ENCODE measurements at regions not wholly inside any gene's neighbourhood (a gene's known extent, or its start where the extent isn't known, plus 50 kb on each side); places are given as distances from the start of the nearest gene placed in this dataset.

DNA sequence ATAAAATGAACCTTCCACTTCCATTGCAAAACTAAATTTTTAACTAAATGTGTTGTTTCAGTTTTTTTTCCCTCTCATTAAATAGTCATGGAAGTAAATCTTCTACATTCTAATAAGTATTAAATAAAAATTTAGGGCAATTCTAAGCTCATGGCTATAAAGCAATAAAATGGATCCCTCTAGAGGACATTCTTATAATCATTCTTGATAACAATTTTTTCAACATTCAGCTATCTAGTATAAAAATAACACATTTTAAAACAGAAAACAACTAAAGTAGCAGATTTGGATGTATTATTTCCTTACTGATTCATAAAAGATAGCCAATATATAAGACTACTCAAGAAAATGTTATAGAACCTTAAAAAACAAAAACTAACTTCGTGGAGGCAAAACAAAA is 393.1 kb downstream of the PLOD2 start:
- DNase-seq, result no peak

DNA sequence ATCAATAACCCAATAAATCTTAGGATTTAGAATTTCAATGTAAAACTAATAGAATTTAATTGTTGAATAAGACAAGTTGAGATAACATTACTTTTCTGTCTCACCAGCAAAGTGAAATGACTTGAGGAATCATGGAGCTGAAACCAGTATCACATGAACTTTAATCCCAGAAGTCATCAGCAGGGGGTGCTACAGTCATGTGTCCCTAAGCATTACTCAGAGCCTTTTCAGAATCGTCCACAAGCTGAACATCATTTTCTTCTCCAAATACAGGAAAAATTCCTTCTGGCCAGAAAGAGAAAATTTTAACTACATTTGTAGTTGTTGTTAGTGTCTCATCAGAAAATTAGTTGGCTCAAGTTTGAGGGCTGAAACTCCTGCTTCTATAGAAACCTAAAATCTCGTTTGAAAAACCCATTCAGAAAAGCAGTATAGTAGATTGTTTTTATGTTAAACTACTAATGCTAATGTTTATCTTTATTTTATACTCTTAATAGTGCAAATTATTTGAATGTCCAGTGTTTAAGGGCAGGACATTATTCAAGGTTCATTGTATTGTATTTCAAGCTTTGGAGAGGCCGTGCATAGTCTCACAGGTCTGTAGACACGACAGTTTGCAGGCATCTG is 384.1 kb downstream of the PLOD2 start:
- peak; percentile 48 for DNase-seq

GRCh38 chr3:145780301-145780700 is 380.7 kb downstream of the PLOD2 start:
- DNase-seq, result no peak

DNA sequence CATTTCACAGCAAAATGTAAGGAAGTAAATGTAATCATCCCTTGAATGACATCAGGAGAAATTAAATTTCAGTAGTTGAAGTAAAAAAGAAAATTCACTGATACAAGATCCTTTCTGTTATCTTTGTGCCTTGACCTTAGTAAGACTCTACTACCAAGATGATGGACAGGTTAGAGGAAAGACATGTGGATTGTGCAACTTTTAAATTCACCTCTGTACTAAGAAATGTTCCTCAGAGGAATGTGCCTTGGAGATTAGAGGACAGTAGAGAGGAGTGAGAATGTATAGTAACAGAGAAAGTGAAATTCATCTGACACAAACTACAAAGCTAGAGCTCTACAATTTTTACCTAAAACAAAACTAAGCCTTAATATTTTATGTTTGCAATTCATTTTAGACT is 375.3 kb downstream of the PLOD2 start:
- no peak for DNase-seq

GRCh38 chr3:145798007-145798406 is 363.0 kb downstream of the PLOD2 start:
- no peak for DNase-seq

GRCh38 chr3:145798696-145799537 is 362.1 kb downstream of the PLOD2 start:
- DNase-seq, result no peak

DNA sequence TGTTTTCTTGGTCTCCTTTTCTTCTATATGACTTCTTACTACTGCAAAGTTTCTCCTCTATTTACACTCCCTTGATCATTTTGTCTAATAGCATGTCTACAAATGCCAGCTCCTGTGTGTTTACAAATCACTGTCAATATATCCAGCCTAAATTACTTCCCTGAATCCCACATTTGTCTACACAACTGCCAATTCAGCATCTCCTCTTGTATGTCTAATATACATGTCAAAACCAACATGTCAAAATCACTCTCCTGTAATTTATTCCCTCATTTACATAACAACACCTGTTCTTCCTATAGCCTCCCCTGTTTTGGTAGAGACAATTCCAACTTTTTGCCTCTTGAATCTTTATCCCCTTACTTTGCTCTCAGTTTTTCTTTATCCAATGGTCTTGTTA is 359.3 kb downstream of the PLOD2 start:
- DNase-seq, result no peak

DNA sequence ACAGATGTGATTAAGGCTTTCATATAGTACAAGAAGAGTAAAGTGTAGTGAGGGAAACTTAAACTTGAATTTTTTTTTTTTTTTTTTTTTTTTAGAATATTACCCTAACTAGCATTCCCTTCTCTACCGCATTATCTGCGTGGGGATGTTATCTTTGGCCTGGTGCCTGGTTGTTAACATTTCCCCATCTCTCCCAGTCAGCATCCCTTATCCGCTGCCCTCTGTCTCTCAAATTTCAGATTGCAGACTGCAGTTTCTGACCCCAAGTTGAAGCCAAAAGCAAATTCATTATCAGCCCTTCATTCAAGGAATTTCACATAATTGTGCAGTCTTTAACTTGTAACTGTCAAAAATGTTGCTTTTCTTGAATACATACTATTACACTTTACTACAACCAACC is 353.0 kb downstream of the PLOD2 start:
- no peak for DNase-seq

- no peak for DNase-seq
These were observed 348.6 kb downstream of the PLOD2 start for GRCh38 chr3:145812391-145812790.

DNA sequence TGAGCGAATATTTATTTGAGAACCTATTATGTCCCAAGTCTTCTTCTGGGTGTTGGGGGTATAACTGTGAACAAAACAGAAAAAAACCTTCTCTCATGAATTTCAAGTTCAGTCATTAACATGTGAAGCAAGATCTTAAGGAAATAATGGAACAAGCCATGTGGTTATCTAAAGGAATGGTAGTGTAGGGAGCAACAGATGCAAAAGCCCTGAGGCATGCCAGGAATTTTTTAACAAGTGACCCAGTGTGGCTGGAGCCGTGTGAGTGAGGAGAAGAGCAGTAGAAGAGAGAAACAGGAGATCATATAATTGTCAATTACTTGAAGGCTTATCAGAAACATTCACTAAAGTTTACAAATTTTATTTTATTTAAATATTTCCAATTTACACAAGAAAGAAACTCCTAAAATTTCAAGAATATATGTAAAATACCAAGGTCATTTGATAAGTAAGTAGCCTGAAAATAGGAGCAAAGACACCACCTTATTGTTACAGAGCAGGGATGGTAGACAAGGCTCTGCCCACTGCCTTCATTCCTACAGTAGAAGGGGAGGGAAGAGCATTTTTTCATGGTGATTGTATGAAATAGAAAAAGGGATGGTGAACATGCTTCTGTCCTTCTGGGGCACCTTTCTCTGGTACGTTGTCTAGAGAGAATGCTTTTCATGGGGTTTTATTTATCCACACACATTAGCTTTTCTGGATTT is 345.1 kb downstream of the PLOD2 start:
- DNase-seq, result no peak

GRCh38 chr3:145817870-145818483 is 343.0 kb downstream of the PLOD2 start:
- peak; percentile 1 for DNase-seq

GRCh38 chr3:145820170-145820569 is 340.8 kb downstream of the PLOD2 start:
- no peak for DNase-seq

- DNase-seq, result no peak
These were observed 318.6 kb downstream of the PLOD2 start for GRCh38 chr3:145842294-145842902.

GRCh38 chr3:145843561-145843960 is 317.4 kb downstream of the PLOD2 start:
- no peak for DNase-seq

DNA sequence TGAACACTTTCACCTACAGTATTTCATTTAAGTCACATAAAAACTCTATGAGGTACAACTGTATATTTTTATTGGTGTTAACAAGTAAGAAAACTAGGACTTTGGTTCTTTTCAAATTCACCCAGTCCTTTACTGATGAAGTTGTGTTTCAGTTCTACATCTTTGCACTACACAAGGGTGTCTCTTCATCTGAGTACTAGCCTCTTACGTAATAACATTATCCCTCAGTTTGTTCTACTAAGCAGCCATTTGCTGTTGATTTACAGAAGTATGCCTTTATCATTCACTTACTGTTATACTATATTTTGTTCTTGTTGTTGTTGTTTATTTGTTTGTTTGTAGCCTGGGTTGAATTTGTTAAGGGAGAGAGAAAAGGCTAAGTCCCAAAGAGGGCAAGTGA is 311.9 kb downstream of the PLOD2 start:
- DNase-seq, result no peak

DNA sequence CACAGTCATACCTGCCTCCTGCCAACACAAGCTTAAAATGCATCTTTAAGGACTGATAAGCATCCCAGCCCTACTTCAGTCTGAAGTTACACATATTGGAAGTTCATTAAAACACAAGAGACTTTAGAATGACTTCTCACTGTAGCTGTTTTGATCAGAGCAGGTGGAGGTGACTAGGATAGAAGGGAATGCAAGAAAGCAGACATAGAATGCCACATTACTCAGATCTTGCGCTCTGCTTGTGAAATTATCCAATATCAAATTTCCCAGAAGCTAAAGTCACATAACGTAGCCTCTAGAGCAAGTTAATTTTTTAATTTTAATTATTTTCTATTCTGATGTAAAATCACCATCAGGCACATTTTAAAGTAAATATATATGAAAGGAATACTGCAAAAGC is 306.5 kb downstream of the PLOD2 start:
- DNase-seq, result no peak

DNA sequence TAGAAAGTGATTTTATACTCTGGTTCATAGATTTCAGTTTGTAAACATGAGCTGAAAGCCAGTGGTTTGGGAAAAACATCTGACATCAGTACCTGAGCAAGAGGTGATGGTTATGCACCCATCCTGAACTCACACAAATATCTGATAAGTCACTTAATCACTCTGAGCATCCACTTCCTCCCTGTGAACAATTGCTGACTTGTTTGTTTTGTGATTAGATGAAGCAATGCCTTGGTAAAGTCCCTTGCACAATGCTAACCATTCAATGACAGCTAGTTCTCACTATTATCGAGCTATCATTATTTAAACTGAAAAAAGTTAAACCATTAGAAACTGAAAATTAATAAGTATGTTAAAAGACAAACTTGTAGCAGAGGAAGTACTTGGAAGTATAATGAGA is 303.0 kb downstream of the PLOD2 start:
- DNase-seq, result no peak

GRCh38 chr3:145864336-145864735 is 296.6 kb downstream of the PLOD2 start:
- no peak for DNase-seq

DNA sequence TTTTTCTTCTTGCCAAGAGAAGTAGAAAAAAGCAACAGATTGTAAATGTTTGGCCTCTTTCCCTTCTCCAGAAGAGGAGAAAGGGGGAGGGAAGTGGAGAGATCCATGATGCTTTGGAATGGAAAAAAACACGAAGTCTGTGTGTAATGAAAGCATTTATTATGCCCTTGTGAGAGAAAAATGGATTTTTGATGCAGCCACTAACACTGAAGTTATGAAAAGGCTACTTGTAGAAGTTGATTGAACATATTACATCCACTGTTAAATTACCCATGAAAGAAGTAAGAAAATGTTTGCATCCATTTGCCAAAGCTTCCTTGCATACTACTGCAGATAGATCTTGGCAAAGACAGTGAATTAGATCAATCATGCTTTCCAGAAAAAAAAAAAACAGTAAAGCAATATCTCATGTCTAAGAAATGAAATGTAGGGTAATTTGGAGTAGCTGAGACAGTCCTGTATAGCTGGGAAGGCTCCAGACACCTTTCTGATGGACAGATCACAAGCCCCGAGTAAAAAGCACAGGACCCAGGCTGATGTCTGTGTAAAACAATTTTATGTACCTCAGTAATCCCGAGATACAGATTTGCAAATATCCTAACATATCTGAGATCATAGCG is 295.5 kb downstream of the PLOD2 start:
- no peak for DNase-seq

- DNase-seq, result no peak
These were observed 291.0 kb downstream of the PLOD2 start for GRCh38 chr3:145869958-145870357.

DNA sequence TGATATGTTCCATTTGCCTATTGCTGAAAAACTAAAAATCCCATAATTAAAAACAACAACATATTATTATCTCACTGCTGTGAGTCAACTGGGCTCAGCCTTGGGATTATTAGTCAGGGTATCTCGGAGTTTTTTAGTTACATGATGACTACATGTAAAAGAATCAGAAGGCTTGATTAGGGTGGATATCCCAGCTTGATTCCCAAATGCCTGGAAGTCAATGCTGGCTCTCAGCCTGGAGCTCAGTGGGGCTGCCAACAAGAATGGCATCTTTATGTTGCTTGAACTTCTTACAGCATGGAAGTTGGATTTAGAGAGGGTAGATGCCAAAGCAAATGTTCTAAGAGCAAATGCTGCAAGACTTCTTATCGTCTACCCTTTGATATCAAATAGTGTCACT is 278.5 kb downstream of the PLOD2 start:
- DNase-seq, result no peak

DNA sequence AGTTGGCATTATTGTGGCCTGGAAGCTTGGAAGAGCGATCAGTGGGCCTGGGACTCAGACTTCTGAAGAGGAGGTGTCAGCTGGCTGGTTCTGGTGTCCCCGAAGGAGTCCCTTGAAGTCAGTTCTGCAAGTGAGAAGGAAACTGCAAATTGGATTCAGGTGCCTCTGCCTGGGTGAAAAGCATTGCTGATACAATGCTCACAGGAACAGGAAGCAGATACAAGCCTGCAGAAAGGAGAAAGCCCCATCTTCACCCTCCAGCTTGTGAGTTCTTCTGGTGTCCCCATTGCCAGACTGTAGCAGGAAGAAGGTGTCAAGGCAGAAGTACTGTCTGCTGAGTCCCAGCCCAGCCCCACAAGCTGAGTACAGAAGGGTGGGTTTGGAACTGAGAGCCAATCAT is 271.3 kb downstream of the PLOD2 start:
- no peak for DNase-seq

- no peak for DNase-seq
These were observed 268.1 kb downstream of the PLOD2 start for GRCh38 chr3:145892869-145893268.
